D341Med (cell line): ENCODE measurements at regions not wholly inside any gene's neighbourhood (a gene's known extent, or its start where the extent isn't known, plus 50 kb on each side); places are given as distances from the start of the nearest gene placed in this dataset.
"Not testable (repeated sequence)": the region's sequence is repeated elsewhere in the genome, so short reads cannot be mapped to it uniquely, and the experiment has no call there.

ENCODE experiments used
- DNase-seq: peaks from one replicate; pipeline ENCODE4 v3.0.0; 2012; ENCODE audit warnings: low spot score

- no peak for DNase-seq
These were observed 58.7 kb downstream of the EDN1 start for GRCh38 chr6:12348530-12349511.

GRCh38 chr6:12350644-12351170, 60.5 kb downstream of the EDN1 start:
- DNase-seq: no peak

GRCh38 chr6:12351672-12352071, 61.5 kb downstream of the EDN1 start:
- DNase-seq: no peak

GRCh38 chr6:12353731-12354130, 63.6 kb downstream of the EDN1 start:
- no peak for DNase-seq

GRCh38 chr6:12354499-12354898, 64.3 kb downstream of the EDN1 start:
- no peak for DNase-seq

- DNase-seq: no peak
These were observed 65.2 kb downstream of the EDN1 start for GRCh38 chr6:12355354-12355753.

- DNase-seq: no peak
These were observed 66.3 kb downstream of the EDN1 start for GRCh38 chr6:12356431-12356830.

- DNase-seq: no peak
These were observed 67.1 kb downstream of the EDN1 start for GRCh38 chr6:12356983-12357972.

GRCh38 chr6:12359036-12359435, 68.9 kb downstream of the EDN1 start:
- no peak for DNase-seq

- DNase-seq: no peak
These were observed 71.0 kb downstream of the EDN1 start for GRCh38 chr6:12361042-12361765.

- DNase-seq: not testable (repeated sequence)
These were observed 73.1 kb downstream of the EDN1 start for GRCh38 chr6:12363277-12363650.

- no peak for DNase-seq
These were observed 73.7 kb downstream of the EDN1 start for GRCh38 chr6:12363651-12364381.

GRCh38 chr6:12364621-12365020, 74.5 kb downstream of the EDN1 start:
- DNase-seq: no peak

- no peak for DNase-seq
These were observed 76.6 kb downstream of the EDN1 start for GRCh38 chr6:12366731-12367130.

GRCh38 chr6:12367412-12367811, 77.3 kb downstream of the EDN1 start:
- DNase-seq: no peak

- DNase-seq: no peak
These were observed 79.2 kb downstream of the EDN1 start for GRCh38 chr6:12369355-12369754.

- DNase-seq: no peak
These were observed 79.7 kb downstream of the EDN1 start for GRCh38 chr6:12369781-12370262.

- no peak for DNase-seq
These were observed 81.0 kb downstream of the EDN1 start for GRCh38 chr6:12371151-12371550.

GRCh38 chr6:12371641-12372146, 81.5 kb downstream of the EDN1 start:
- no peak for DNase-seq

GRCh38 chr6:12379181-12379580, 89.0 kb downstream of the EDN1 start:
- DNase-seq: no peak

GRCh38 chr6:12381587-12381986, 91.4 kb downstream of the EDN1 start:
- DNase-seq: no peak
